ENCODE measurements at regions not wholly inside any gene's neighbourhood (a gene's known extent, or its start where the extent isn't known, plus 50 kb on each side); places are given as distances from the start of the nearest gene placed in this dataset.
"Not testable (repeated sequence)": the region's sequence is repeated elsewhere in the genome, so short reads cannot be mapped to it uniquely, and the experiment has no call there.

GRCh38 chr3:170701696-170702678 lies 116.1 kb upstream of the SLC7A14 start:
- no peak for DNase-seq

GRCh38 chr3:170700054-170700404 lies 114.2 kb upstream of the SLC7A14 start:
- DNase-seq: no peak

GRCh38 chr3:170699158-170700053 lies 113.5 kb upstream of the SLC7A14 start:
- no peak for DNase-seq

- peak; percentile 90 for DNase-seq
Observed at GRCh38 chr3:170697908-170698307, 112.0 kb upstream of the SLC7A14 start.

- DNase-seq: no peak
Observed at GRCh38 chr3:170697131-170697530, 111.3 kb upstream of the SLC7A14 start.

GRCh38 chr3:170695486-170696064 lies 109.7 kb upstream of the SLC7A14 start:
- DNase-seq: peak; percentile 37

GRCh38 chr3:170692720-170693119 lies 106.8 kb upstream of the SLC7A14 start:
- no peak for DNase-seq

GRCh38 chr3:170690661-170690981 lies 104.7 kb upstream of the SLC7A14 start:
- no peak for DNase-seq

- peak; percentile 54 for DNase-seq
Observed at GRCh38 chr3:170689893-170690660, 104.2 kb upstream of the SLC7A14 start.

- peak; percentile 89 for DNase-seq
Observed at GRCh38 chr3:170689296-170689829, 103.5 kb upstream of the SLC7A14 start.

GRCh38 chr3:170688222-170688621 lies 102.3 kb upstream of the SLC7A14 start:
- not testable (repeated sequence) for DNase-seq

GRCh38 chr3:170680593-170680992 lies 94.7 kb upstream of the SLC7A14 start:
- DNase-seq: no peak

- no peak for DNase-seq
Observed at GRCh38 chr3:170679190-170679589, 93.3 kb upstream of the SLC7A14 start.

- DNase-seq: no peak
Observed at GRCh38 chr3:170670504-170670903, 84.6 kb upstream of the SLC7A14 start.

GRCh38 chr3:170662986-170663385 lies 77.1 kb upstream of the SLC7A14 start:
- not testable (repeated sequence) for DNase-seq

- no peak for DNase-seq
Observed at GRCh38 chr3:170660139-170660538, 74.3 kb upstream of the SLC7A14 start.

GRCh38 chr3:170657312-170657711 lies 71.4 kb upstream of the SLC7A14 start:
- DNase-seq: no peak

- DNase-seq: no peak
Observed at GRCh38 chr3:170656284-170656683, 70.4 kb upstream of the SLC7A14 start.

- no peak for DNase-seq
Observed at GRCh38 chr3:170653801-170654200, 67.9 kb upstream of the SLC7A14 start.

GRCh38 chr3:170651260-170651845 lies 65.5 kb upstream of the SLC7A14 start:
- DNase-seq: no peak

GRCh38 chr3:170650557-170650956 lies 64.7 kb upstream of the SLC7A14 start:
- peak; percentile 25 for DNase-seq

- no peak for DNase-seq
Observed at GRCh38 chr3:170644711-170645110, 58.8 kb upstream of the SLC7A14 start.

Data from NCI-H510A treated with DMSO at 0.1 percent for 48 hours (cell line).